GM18519 (cell line): ENCODE measurements at regions not wholly inside any gene's neighbourhood (a gene's known extent, or its start where the extent isn't known, plus 50 kb on each side); places are given as distances from the start of the nearest gene placed in this dataset.
"Not testable (repeated sequence)": the region's sequence is repeated elsewhere in the genome, so short reads cannot be mapped to it uniquely, and the experiment has no call there.

ENCODE experiments used
- ATAC-seq: cut with Tn5 transposase; IDR thresholded peaks from one replicate; pipeline ENCODE4 v1.9.1; 2021; ENCODE audit warnings: mild to moderate bottlenecking, moderate library complexity; ENCODE audit not compliant: unreplicated experiment, low FRiP score

DNA sequence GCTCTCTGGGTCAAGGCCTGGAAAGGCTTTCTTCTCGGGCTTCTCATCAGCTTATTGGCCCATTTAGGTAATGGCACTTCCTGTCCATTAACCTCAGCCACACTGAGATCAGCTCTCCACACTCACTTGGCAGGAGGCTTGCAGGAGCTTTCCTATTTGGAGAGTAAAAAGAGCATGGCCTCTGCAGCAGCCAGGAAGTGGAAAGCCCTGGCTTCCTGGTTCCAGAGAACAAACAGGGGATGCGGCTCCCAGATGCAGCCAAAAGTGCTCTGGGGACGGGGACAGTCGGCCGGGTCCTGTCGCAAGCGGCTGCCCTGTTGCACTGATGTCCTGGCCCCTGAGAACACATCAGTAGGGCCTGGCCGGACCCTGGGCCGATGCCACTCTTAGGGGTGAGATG, 4462.4 kb upstream of the TPTE start:
- not testable (repeated sequence) for ATAC-seq

DNA sequence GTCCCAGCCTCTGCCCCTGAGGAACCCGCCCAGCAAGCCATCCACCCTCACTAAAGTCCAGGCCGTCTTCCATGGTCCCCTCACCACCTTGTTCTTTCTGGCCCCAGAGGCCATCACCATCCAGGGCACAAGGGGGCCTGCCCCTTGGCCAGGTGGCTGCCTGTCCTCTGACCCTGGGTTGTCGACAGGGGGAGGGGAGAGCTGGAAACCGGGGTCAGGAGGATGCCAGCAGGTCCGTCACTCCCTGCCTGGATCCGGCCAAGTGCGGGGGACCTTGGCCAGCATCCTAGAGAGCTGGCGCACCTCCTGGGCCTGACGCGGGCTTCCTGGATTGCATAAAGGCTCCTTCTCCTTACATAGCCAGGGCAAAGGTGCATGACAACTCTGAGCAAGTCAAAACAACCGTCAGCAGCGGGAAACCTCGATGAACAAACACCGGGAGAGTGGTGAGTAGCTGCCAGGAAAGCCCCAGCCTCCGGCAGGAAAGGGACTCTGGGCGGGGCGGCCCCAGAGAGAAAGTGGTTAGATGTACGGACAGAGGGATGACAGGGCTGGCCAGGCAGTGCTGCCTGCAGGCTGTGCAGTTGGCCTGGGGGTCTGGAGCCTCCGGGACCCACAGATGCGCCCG, 4461.2 kb upstream of the TPTE start:
- ATAC-seq, result not testable (repeated sequence)

DNA sequence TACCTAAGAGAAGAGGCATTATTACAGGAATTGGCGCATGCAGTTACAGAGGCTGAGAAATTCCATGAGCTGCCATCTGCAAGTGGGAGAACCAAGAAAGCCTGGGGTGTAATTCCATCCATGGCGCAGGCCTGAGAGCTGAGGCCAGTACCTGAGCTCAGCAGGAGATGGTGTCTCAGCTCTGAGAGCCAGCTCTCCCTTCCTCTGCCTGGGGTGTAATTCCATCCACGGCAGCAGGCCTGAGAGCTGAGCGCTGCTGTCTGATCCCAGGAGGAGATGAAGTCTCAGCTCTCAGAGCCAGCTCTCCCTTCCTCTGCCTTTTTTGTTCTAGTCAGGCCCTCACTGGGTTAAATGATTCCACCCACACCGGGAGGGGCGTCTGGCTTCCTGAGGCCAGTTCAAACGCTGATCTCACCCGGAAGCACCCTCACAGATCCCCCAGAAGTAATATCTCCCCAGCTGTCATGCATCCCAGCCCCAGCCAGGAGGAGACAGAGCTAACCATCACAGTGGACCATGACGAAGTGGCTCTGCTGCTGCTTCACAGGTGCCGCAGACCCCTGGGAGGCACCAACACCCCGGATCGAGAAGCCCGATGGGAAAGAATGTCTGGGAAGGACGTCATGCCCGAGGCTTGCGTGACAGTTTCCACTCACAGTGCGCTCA, 4454.9 kb upstream of the TPTE start:
- not testable (repeated sequence) for ATAC-seq

DNA sequence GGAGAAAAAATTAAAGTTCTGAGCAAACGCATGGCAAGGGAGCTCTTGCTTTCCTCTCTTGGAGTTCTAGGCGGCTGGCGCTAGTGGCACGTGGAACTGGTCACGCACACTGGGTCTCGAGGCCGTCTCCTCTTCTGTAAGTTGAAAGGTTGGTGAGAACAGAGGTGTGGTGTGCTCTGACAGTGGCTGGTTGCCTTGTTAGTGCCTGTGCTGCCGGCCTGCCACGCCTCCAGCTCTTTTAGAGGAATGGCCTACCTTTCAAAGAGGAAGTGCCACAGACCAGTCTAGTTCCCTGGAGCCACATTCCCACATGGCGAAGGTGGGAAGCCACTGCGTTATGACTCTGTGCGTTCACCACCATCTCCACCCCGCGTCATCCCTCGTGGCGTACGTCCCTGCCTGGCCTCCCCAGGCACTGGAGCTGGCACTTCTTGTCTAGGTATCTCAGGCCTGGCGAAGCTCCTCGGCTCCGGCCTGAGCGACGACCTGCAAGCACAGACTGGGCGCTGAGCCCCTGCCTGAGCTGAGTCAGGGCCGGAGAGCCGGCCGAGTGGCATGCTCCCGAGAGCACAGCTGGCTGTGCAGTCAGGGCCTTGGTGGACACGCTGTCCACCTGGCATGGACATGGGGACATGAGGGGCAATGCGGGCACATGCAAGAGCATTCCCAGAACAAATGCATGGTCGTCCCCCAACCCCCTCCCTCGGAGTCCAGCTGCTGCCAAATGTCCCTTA, 4453.1 kb upstream of the TPTE start:
- not testable (repeated sequence) for ATAC-seq

DNA sequence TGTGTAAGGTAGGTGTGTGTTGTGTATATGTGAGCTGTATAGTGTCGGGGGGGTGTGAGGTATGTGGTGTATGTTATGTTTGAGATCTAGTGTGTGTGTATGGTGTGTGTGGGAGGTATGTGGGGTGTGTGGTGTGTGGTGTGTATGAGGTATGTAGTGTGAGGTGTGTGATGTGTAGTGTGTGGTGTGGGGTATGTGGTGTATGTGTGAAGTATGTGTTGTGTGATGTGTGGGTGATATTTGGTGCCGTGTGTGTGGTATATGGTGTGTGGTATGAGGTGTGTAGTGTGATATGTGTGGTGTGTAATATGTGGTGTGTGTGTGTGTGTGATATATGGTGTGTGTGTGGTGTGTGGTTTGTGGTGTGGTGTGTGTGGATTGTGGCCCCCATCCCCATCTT, 4451.2 kb upstream of the TPTE start:
- ATAC-seq, result not testable (repeated sequence)

DNA sequence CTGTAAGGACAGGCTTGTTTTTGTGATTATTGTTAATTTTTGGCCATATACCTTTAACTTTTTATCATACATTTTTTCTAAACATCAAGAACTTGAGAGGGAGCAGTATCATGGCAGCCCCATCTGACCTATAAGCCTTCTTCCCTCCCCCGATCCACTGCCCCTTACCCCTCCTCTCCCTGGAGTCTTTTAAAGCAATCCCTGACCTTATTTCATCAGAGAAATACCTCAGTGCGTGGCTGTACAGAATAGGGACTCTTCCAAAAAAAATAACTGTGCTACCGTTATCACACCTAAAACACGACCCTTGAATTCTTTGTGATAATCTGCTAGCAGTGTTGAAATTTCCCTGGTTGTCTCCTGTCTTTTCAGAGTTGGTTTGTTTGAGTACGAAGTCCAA, 4448.7 kb upstream of the TPTE start:
- not testable (repeated sequence) for ATAC-seq

DNA sequence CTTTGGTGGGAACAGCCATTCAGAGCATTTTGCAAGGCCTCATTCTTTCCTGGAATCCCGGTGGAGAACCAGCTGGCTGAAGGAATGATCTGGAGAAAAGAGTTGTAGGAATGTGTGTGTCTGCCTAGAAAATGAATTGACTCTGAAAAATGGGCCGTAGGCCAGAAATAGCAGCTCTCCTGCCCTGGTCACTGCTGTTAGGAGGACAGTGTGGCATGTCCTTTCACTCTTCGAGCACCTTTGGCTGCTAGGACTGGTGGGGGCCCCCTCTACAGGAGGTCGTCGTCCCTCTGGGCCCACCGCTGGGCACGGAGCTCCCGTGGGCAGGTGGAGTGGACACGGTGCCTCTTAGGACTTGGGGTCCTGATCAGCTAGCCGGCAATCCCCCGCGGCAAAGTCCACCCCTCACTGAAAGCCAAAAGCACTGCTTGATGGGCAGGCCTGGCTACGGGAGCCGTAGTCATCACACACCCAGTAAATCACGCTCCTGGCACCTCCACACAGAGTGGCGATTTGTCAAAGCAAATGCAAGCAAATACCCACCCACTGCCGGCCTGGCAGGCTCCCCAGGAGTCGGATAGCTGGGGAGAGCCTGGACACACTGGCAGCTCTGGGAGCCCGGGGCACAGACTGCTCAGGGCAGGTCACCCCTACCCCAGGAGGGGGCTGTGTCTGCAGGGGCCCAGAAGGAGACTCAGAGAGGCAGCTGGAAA, 4447.2 kb upstream of the TPTE start:
- ATAC-seq, result not testable (repeated sequence)

DNA sequence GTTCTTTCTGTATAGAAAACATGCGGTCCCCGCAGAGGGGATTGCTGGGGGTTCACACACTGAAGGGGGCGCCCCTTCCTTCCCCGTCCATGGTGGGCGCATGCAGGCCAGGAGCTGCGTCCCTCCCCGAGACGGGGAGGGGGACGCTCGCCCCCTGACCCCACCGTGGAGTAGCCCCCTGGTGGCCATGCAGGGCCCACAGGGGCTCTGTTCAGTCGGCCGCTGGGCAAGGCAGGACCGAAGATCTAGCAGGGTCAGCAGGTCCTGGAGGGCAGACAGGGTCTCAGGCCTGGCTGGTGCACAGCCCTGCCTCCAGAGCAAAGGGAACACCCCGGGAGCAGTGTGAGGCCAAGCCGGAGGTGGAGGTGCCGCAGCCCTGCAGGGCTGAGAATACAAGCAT, 4446.4 kb upstream of the TPTE start:
- not testable (repeated sequence) for ATAC-seq

DNA sequence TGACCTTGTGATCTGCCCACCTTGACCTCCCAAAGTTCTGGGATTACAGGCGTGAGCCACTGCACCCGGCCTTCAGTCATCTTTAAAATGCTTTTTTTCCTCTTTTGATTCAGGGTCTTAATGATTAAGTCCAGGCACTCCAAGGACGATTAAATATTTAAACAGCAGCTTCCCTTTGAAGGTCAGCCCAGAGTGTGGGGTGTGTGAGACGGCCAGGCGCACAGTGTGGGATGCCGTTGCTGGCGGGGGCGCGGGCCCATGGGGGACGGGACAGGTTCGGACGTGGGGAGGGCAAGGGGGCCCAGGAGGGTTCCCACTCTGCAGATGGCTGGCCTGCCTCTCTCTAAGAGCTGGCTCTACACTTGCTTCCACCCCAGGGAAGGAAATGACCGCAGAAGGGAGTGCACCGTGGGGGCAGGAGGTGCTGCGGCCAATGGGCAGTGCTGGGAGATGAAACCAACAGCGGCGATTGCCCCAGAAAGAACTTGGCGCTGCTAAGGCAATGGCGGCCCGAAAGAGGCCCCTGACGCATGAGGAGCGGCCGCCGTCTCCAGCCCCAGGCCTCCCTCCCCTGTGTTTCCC, 4445.7 kb upstream of the TPTE start:
- not testable (repeated sequence) for ATAC-seq

DNA sequence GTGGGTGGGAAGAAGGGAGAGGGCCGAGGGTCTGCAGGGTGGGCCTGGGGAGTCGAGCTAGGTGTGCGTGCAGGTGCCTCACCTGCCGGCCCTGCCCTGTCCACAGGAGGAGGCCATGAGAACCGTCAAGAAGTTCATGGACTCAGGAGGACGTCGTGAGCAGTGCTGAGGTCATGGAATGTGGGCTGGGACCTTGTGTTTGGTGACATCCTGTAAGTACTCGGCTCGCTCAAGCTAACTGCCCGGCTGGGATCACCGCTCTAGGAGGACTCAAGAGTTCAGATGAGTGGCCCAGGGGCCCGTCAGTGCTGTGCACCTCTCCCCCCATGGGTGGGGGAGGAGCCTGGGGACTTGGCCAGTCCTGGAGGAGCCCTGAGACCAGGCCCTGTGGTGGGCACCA, 4444.0 kb upstream of the TPTE start:
- ATAC-seq, result not testable (repeated sequence)

DNA sequence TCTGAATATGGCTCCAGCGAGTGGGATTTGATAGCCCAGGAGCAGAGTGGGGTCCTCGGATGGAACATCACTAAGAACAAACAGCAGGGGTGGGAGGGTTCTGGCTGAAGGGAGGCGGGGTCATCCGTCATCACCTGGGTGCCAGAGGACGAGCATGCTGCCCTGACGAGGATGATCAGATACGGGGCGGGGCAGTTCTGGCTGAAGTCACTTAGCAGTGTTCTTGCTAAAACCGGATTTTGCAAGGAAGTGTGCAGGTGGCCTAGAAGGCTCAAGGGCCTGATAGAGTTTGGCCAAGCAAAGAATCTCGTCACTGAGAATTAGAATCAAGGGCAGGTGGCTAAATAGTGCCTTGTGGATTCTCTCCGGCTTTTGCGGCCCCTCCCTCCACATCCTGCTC, 4442.5 kb upstream of the TPTE start:
- ATAC-seq, result not testable (repeated sequence)

DNA sequence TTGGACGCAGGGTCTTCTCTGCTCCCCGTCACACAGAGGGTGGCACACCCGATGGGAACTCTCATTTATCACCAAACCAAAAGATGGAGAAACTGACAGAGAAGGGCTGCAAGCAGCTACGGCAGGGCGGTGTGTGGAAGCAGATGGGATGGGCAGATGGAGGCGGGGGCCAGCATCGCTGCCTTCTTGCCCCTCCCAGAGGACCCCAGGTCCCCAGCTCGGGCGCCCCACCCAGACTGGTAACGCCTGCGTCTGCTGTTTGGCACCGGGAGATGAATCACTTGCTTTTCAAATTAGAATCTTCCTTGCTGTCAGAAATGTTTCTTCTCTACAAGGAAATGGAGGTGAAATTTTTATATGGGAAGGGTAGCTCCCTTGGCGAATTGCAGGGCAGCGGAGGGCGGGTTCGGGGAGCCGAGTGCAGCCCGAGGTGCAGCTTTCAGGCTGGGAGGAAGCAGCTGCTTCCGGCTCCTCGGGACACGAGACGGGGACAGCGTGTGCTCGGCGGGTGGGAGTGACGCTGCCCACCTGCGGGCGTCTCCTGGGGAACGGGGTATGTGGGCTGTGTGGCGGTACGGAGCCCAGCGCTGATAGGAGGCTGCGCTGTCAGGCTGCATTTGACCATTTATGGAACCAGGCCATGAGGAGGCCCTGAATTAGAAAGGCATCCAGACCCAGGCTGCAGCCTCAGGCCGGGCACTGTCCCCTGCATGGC, 4440.3 kb upstream of the TPTE start:
- not testable (repeated sequence) for ATAC-seq

DNA sequence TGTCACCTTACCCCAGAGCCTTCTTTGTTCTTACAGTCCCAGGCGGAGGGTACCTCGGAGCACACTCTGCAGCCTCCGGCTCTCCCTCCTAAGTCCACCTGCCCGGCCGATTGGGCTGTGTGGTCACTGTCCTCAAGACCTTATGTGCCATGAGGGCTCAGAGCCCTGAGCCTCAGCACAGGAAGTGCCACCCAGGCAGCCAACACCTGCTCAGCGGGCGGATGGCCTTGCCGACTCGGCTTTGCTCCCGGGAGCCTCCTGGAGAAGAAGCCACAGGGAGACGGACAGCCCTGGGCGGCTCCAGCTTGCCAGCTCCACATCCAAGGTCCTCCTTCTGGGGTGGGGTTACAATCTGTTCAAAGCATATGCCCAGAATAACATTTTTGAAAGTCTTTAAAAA, 4439.2 kb upstream of the TPTE start:
- ATAC-seq, result not testable (repeated sequence)

DNA sequence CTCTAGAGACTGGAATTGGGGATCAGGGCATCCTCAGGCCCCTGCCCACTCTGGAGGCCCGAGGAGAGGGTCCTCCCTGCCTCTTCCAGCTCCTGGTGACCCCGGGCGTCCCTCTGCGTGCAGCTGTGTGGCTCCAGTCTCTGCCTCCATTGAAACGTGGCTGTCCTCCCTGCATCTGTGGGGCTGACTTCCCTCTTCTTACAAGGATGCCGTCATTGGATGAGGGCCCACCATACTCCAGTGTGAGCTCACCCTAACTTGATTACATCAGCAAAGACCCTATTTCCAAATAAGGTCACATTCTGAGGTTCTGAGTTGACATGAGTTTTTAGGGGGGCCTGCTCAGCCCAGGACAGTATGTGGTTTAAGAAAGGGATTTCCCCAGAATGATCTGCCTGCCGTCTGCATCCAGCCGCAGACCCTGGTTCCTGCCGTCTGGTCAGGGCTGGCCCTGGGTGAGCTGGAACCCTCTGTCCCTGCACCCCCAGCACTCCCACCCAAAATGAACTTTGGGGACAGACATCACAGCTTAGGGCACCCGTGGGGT, 4437.7 kb upstream of the TPTE start:
- not testable (repeated sequence) for ATAC-seq

DNA sequence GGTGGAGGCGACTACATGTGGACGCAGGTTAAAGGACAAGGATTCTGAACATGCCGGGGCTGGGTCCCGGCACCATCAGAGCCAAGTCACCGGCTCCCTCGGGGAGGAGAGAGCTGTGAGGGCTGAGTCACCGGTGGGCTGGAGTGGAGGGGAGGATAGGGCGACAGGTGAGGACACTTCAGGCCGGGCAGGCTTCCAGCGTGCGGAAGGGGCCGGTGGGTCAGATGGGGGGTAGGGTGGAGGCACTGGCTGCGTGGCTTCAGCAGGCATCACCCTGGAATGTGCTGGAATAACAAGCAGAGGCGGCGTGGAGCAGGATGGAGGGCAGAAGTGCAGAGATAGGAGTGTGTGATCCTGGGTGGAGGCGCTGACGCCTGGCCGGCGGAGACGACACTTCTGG, 4435.3 kb upstream of the TPTE start:
- ATAC-seq, result not testable (repeated sequence)

DNA sequence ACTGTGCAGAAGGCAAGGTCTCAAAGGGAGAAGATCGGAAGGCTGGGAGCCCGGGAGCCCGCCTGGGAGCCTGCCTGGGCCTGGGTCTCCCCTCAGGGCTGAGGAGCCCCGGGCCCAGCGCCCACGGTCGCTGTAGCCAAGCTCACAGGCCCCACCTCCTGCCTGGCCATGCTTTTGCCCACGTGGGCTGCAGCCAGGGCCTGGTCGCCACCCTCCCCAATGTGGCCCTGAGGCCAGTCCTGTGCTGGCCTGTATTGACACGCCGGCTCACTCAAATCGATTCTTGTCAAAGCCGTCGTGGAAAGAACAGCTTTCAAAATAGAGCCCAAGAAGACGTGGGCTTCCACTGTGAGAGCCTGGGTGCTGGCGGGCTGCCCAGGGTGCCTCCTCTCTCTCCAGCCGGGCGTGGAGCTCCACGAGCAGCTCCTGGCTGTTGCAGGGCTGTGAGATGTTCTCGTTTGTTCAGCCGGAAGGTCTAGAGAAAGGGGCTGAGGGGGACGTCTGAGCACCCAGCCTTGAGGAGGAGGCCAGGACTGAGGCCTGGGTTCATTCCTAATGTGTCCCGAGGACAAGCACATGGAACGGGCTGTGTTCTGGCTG, 4433.7 kb upstream of the TPTE start:
- ATAC-seq, result not testable (repeated sequence)

DNA sequence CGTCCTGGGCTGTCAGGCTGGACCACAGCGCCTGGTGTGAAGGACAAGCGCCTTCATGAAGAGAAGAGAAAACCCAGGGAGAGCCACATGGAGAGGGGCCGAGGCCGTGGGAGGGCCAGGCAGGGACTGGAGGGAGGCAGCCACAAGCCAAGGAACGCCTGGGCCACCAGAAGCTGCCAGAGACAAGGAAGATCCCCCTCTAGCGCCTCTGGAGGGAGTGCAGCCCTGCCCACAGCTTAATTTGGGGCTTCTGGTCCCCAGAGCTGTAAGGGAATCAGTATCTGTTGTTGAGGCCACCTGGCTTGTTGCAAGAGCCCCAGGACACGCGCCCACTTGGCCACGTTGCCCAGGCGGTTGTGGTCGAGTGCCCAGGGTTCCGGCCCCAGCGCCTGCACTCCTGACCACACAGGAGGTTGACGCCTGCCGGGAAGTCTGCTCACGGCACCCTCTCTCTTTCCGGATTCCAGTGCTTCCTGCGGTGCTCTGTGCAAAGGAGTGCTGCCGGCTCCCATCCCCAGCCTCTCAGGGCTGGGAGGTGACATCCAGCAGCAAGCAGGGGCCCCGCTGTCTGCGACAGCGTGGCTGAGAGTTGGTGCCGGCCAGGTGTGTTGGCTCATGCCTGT, 4431.0 kb upstream of the TPTE start:
- not testable (repeated sequence) for ATAC-seq

DNA sequence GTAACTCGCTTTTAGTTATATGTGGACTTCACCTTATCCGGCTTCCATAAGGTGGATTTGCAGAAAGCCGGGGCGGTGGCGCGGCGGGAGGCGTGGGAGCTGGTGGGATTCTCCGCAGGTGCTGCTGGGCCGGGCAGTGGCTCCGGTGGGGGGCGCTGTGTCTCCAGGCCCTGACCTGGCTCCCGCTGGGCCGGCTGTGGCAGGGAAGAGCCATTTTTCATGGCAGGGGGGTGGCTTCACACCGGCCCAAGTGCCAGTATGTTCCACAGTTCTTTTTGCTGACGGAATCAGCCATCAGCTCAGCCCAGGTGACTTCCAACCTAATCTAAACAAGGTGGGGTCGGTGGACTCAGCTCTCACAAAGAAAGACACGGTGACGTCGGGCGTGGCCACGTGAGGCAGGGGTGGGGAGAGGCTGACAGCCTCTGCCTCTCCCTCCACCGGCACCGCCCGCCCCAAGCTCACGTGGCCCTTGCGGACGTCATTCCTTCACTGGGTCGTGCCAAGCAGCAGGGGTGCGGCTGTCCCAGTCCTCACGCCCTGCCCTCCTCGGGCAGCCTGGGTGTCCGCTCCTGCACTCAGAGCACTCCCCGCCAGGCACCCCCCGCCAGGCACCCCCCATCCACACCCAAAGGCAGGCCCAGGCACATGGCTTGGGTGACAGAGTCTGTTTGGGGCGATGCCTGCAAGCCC, 4429.9 kb upstream of the TPTE start:
- ATAC-seq, result not testable (repeated sequence)
